IMR-90 (cell line): ENCODE measurements at regions not wholly inside any gene's neighbourhood (a gene's known extent, or its start where the extent isn't known, plus 50 kb on each side); places are given as distances from the start of the nearest gene placed in this dataset.

Source experiments
- ATAC-seq: fragments of 200-7000 bp; cut with Tn5 transposase; 2 replicates; pipeline ENCODE4 v1.9.1; 2020; ENCODE audit warnings: low read depth, mild to moderate bottlenecking, moderate library complexity
- BruUV-seq: library from RNA; stranded (reverse); fragments of 400-500 nt; replicated peaks from 2 replicates; lab custom pipeline; 2021; lab: Mats Ljungman, UMichigan
- CTCF ChIA-PET: fragments of 300-600 bp; formaldehyde crosslinking; extraction: SDS; loops from one replicate; lab custom pipeline; 2021; ENCODE audit warnings: antibody characterized with exemption; lab: Yijun Ruan, JAX
- POLR2A ChIA-PET: fragments of 300-600 bp; sonication (Branson Sonifier 250); formaldehyde crosslinking; loops from one replicate; lab custom pipeline; 2022; ENCODE audit warnings: antibody characterized with exemption; ENCODE audit not compliant: unreplicated experiment; lab: Charles Lee
- DNase-seq: peaks from one replicate; pipeline ENCODE4 v3.0.0; 2013
- H2AFZ ChIP-seq: replicated peaks from 2 replicates; pipeline ENCODE3; 2013; ENCODE audit warnings: low read length, mild to moderate bottlenecking; ENCODE audit not compliant: poor library complexity
- H2AK5ac ChIP-seq: 2 replicates; pipeline ENCODE4 v1.6.1; 2013; ENCODE audit warnings: low read depth, low read length, inconsistent platforms
- H2AK9ac ChIP-seq: replicated peaks from 2 replicates; pipeline ENCODE3; 2013; ENCODE audit warnings: mild to moderate bottlenecking, low read depth, low read length, moderate library complexity; ENCODE audit not compliant: poor library complexity
- H2BK120ac ChIP-seq: 2 replicates; pipeline ENCODE4 v1.6.1; 2013; ENCODE audit warnings: low read depth, low read length, inconsistent platforms
- H2BK15ac ChIP-seq: 3 replicates; pipeline ENCODE4 v1.6.1; 2013; ENCODE audit warnings: low read depth, low read length, inconsistent platforms
- H2BK20ac ChIP-seq: 2 replicates; pipeline ENCODE4 v1.6.1; 2013; ENCODE audit warnings: low read depth, mild to moderate bottlenecking, inconsistent platforms, low read length, moderate library complexity
- H2BK5ac ChIP-seq: 2 replicates; pipeline ENCODE4 v1.6.1; 2013; ENCODE audit warnings: mild to moderate bottlenecking, low read depth, low read length, inconsistent platforms; ENCODE audit not compliant: poor library complexity, severe bottlenecking
- H3K14ac ChIP-seq: replicated peaks from 2 replicates; pipeline ENCODE4 v1.6.1; 2013; ENCODE audit warnings: low read depth, low read length, inconsistent platforms
- H3K18ac ChIP-seq: 2 replicates; pipeline ENCODE4 v1.6.1; 2013; ENCODE audit warnings: low read depth, low read length, control low read depth
- H3K23ac ChIP-seq: 2 replicates; pipeline ENCODE4 v1.6.1; 2013; ENCODE audit warnings: low read depth, low read length, inconsistent platforms
- H3K27ac ChIP-seq: 2 replicates; pipeline ENCODE4 v1.5.1; 2013; ENCODE audit warnings: mild to moderate bottlenecking, control low read depth, low read length; ENCODE audit not compliant: insufficient read depth
- H3K27me3 ChIP-seq: 2 replicates; pipeline ENCODE4 v1.6.1; 2013; ENCODE audit warnings: low read length; ENCODE audit not compliant: control insufficient read depth, insufficient read depth
- H3K36me3 ChIP-seq: 2 replicates; pipeline ENCODE4 v1.6.1; 2013; ENCODE audit warnings: low read length, mixed read lengths; ENCODE audit not compliant: control insufficient read depth, insufficient read depth
- H3K4ac ChIP-seq: 2 replicates; pipeline ENCODE4 v1.6.1; 2013; ENCODE audit warnings: low read depth, low read length, inconsistent platforms
- H3K4me1 ChIP-seq: 2 replicates; pipeline ENCODE4 v1.6.1; 2013; ENCODE audit warnings: low read length, mixed read lengths; ENCODE audit not compliant: control insufficient read depth, insufficient read depth
- H3K4me2 ChIP-seq: 2 replicates; pipeline ENCODE4 v1.6.1; 2013; ENCODE audit warnings: low read depth, mild to moderate bottlenecking, control low read depth, low read length, moderate library complexity
- H3K4me3 ChIP-seq: 2 replicates; pipeline ENCODE4 v1.5.1; 2013; ENCODE audit warnings: low read depth, mild to moderate bottlenecking, control low read depth, low read length, moderate library complexity; ENCODE audit not compliant: insufficient read depth
- H3K56ac ChIP-seq: 2 replicates; pipeline ENCODE4 v1.6.1; 2013; ENCODE audit warnings: low read length, inconsistent platforms; ENCODE audit not compliant: insufficient read depth; ENCODE audit errors: extremely low read depth
- H3K79me1 ChIP-seq, 2 experiments: 2 replicates each; pipeline ENCODE4 v1.6.1; 2013; ENCODE audit warnings: low read length in 2 of 2, inconsistent platforms in 1 of 2, low read depth in 1 of 2
- H3K9ac ChIP-seq: 2 replicates; pipeline ENCODE4 v1.6.1; 2013; ENCODE audit warnings: low read depth, low read length, control low read depth
- H3K9me1 ChIP-seq: 2 replicates; pipeline ENCODE4 v1.6.1; 2013; ENCODE audit warnings: low read length, inconsistent platforms; ENCODE audit not compliant: insufficient read depth
- H3K9me3 ChIP-seq: 2 replicates; pipeline ENCODE4 v1.6.1; 2013; ENCODE audit warnings: low read length; ENCODE audit not compliant: control insufficient read depth, insufficient read depth
- H4K20me1 ChIP-seq: 2 replicates; pipeline ENCODE4 v1.6.1; 2013; ENCODE audit warnings: low read length, inconsistent platforms; ENCODE audit not compliant: insufficient read depth
- H4K5ac ChIP-seq: 2 replicates; pipeline ENCODE4 v1.6.1; 2013; ENCODE audit warnings: mild to moderate bottlenecking, low read depth, low read length, control low read depth
- H4K8ac ChIP-seq, 2 experiments: 2 replicates each; pipeline ENCODE4 v1.6.1; 2013; ENCODE audit warnings: low read depth in 2 of 2, low read length in 2 of 2, control low read depth in 1 of 2, inconsistent platforms in 1 of 2
- H4K91ac ChIP-seq: 2 replicates; pipeline ENCODE4 v1.6.1; 2013; ENCODE audit warnings: low read depth, low read length, inconsistent platforms; ENCODE audit not compliant: insufficient read depth
- CHD1 ChIP-seq: IDR thresholded peaks from 2 replicates; pipeline ENCODE4 v1.6.1; 2012; ENCODE audit warnings: low read depth, low read length, improper control_type of control experiment
- CTCF ChIP-seq: conservative IDR thresholded peaks from 2 replicates; pipeline ENCODE4 v1.5.1; 2012; ENCODE audit warnings: mild to moderate bottlenecking, low read depth, low read length, improper control_type of control experiment
- FOS ChIP-seq: fragments of 150-350 bp; IDR thresholded peaks from 2 replicates; pipeline ENCODE4 v1.6.1; 2016; ENCODE audit warnings: low read depth, low read length
- MAFK ChIP-seq: IDR thresholded peaks from 2 replicates; pipeline ENCODE4 v1.6.1; 2012; ENCODE audit warnings: low read depth, low read length, improper control_type of control experiment
- NFE2L2 ChIP-seq: fragments of 150-350 bp; IDR thresholded peaks from 2 replicates; pipeline ENCODE4 v1.6.1; 2016; ENCODE audit warnings: low read depth, mild to moderate bottlenecking, low read length
- POLR2A ChIP-seq: IDR thresholded peaks from 2 replicates; pipeline ENCODE4 v1.6.1; 2012; ENCODE audit warnings: mild to moderate bottlenecking, low read depth, low read length
- RFX5 ChIP-seq: IDR thresholded peaks from 2 replicates; pipeline ENCODE4 v1.8.0; 2012; ENCODE audit warnings: low read depth, mild to moderate bottlenecking, low read length, moderate library complexity
- WGBS, 2 experiments: methylation state at CpG; one replicate each; pipeline versions ENCODE4 v1.1.5 to v1.1.7; 2013; ENCODE audit warnings: missing lambda C conversion rate in 2 of 2; ENCODE audit not compliant: insufficient read length in 1 of 2; ENCODE audit errors: extremely low coverage in 2 of 2; 5-methylcytosine and 5-hydroxymethylcytosine counted together
- dilution Hi-C: fragments of 300-500 bp; cut with HindIII; formaldehyde crosslinking; loops from one replicate; pipeline ENCODE4 v1.14.3; 2018; ENCODE audit warnings: low sequenced_read_pairs; ENCODE audit not compliant: unreplicated experiment
- in situ Hi-C: fragments of 300-500 bp; cut with MboI; formaldehyde crosslinking; loops from 3 replicates; pipeline ENCODE4 v1.14.3; 2019; ENCODE audit warnings: low sequenced_read_pairs, inconsistent platforms, mixed read lengths
- intact Hi-C: fragments of 100-400 bp; cut with micrococcal nuclease; formaldehyde crosslinking; loops from 2 replicates; pipeline ENCODE4 v1.10.0; 2022

- no peaks in the 10 kb centered on the region for H3K9me3 ChIP-seq
- H3K9ac ChIP-seq, result no peak overlapping the region
- no peak overlapping the region for H3K4me3 ChIP-seq
- no TSS peak for BruUV-seq
- H3K27me3 ChIP-seq, result no peaks in the 10 kb centered on the region
- no peak overlapping the region for H2AFZ ChIP-seq
- TF ChIP-seq RFX5 (no peak), CTCF (no peak), CHD1 (no peak), NFE2L2 (no peak), FOS (no peak), POLR2A (no peak), MAFK (no peak)
- no peak overlapping the region for H3K56ac ChIP-seq
- no peak overlapping the region for H2BK15ac ChIP-seq
- H3K36me3 ChIP-seq, result no peaks in the 10 kb centered on the region
- H3K9me1 ChIP-seq, result no peaks in the 10 kb centered on the region
- H4K5ac ChIP-seq, result no peak overlapping the region
- H2BK120ac ChIP-seq, result no peak overlapping the region
- no peak for DNase-seq
- no peak overlapping the region for H3K14ac ChIP-seq
- H3K23ac ChIP-seq, result no peak overlapping the region
- H2AK9ac ChIP-seq, result no peak overlapping the region
- no CpG with 5 or more reads among the region's 3 CpGs for WGBS, 2 experiments
- ChIA-PET CTCF (no interaction called here), POLR2A (no interaction called here)
- ATAC-seq, result no peak
- in situ Hi-C loops (no loop called here), dilution Hi-C loops (no loop called here), intact Hi-C loops (no loop called here)
- no peak overlapping the region for H4K91ac ChIP-seq
- no peaks in the 10 kb centered on the region for H3K4me1 ChIP-seq
- H4K20me1 ChIP-seq, result no peaks in the 10 kb centered on the region
- no peaks in the 10 kb centered on the region for H3K79me1 ChIP-seq
- no peak overlapping the region for H3K4ac ChIP-seq
- no peak overlapping the region for H3K27ac ChIP-seq
- H2AK5ac ChIP-seq, result no peak overlapping the region
- H3K18ac ChIP-seq, result no peak overlapping the region
- H4K8ac ChIP-seq, result no peak overlapping the region
- H2BK20ac ChIP-seq, result no peak overlapping the region
- no peak overlapping the region for H3K4me2 ChIP-seq
- H2BK5ac ChIP-seq, result no peak overlapping the region
These were observed 300.7 kb downstream of the NOL4 start for GRCh38 chr18:33923980-33924379.
